Activated T-cell treated with anti-CD3 and anti-CD28 coated beads, Interleukin-2, amount 50 U/mL, for 4 hours (primary cell): ENCODE measurements at regions not wholly inside any gene's neighbourhood (a gene's known extent, or its start where the extent isn't known, plus 50 kb on each side); places are given as distances from the start of the nearest gene placed in this dataset.

ENCODE experiments used
- ATAC-seq, 2 donors: fragments of 200-7000 bp; cut with Tn5 transposase; one replicate each; pipeline ENCODE4 v1.10.0; 2021
- DNase-seq: peaks from one replicate; pipeline ENCODE4 v3.0.0-alpha.2; 2020
- H3K27me3 Mint-ChIP-seq: one replicate; pipeline ENCODE4 v1.8.0; 2021; ENCODE audit warnings: low read depth, mixed read lengths
- H3K36me3 Mint-ChIP-seq: one replicate; pipeline ENCODE4 v1.8.0; 2022; ENCODE audit warnings: mixed read lengths; ENCODE audit not compliant: insufficient read depth
- H3K4me1 Mint-ChIP-seq: one replicate; pipeline ENCODE4 v1.8.0; 2021; ENCODE audit warnings: low read depth, mixed read lengths
- H3K4me3 Mint-ChIP-seq: one replicate; pipeline ENCODE4 v1.8.0; 2021; ENCODE audit warnings: mild to moderate bottlenecking, moderate library complexity, mixed read lengths
- H3K9me3 Mint-ChIP-seq: one replicate; pipeline ENCODE4 v1.8.0; 2021; ENCODE audit warnings: mixed read lengths

DNA sequence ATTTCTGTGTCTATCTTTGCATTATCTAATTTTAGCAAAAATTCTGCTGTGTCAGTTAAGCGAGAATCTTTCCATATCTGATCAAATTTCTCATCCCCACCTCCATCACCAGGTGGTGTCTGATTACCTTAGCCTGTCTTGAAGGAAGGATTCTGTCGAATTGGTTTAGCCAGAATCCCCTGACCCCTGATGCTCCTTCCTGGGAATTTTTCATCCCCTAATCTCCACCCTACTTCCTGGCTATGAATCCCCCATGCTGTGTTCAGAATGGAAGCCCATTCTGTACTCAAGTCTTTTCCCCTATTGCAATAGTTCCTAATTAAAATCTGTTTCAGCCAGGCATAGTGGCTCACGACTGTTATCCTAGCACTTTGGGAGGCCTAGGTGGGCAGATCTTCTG, 216.1 kb downstream of the SKIDA1 start:
- DNase-seq, result no peak
- no peaks in the 10 kb centered on the region for H3K27me3 Mint-ChIP-seq
- no peak overlapping the region for H3K4me3 Mint-ChIP-seq
- H3K9me3 Mint-ChIP-seq, result no peaks in the 10 kb centered on the region
- H3K4me1 Mint-ChIP-seq, result no peaks in the 10 kb centered on the region
- H3K36me3 Mint-ChIP-seq, result no peaks in the 10 kb centered on the region
- ATAC-seq, result no peak

DNA sequence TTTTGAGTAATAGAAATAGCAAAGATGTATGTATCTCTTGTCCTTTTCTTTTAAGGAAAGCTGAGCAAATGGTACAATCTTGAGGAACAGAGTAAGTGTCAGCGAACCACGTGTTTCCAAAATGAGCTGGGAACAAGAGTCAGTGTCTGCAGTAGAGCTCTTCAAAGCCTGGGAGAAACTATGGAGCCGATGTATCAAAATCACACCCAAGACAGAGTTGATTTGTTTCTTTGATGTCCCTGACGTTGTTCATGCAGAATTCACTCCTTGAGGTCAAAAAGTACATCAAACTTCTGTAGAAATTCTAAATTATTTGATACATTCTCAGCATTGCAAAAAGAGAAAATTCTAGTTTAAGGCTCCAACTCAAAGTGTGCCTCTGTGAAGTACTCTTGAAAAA, 216.5 kb downstream of the SKIDA1 start:
- no peak for ATAC-seq
- Mint-ChIP-seq H3K27me3 (no peaks in the 10 kb centered on the region), H3K36me3 (no peaks in the 10 kb centered on the region), H3K9me3 (no peaks in the 10 kb centered on the region), H3K4me1 (no peaks in the 10 kb centered on the region), H3K4me3 (no peak overlapping the region)
- DNase-seq, result no peak

DNA sequence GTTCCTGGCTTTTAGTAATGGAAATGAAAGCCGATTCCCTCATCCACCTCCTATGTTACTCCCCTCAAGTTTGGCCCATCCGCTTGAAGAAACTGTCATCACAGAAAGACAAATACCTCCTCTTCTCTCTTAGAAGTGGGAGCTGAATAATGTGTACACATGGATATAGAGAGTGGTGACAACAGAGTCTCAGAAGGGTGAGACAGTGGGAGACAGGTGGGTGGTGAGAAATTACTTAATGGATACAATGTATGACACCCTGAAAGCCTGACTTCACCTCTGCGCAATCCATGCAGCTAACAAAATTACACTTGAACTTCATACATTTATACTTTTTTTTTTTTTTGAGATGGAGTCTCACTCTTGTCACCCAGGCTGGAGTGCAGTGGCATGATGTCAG, 217.5 kb downstream of the SKIDA1 start:
- H3K36me3 Mint-ChIP-seq, result no peaks in the 10 kb centered on the region
- ATAC-seq (no peak), DNase-seq (no peak)
- H3K27me3 Mint-ChIP-seq, result no peaks in the 10 kb centered on the region
- no peak overlapping the region for H3K4me3 Mint-ChIP-seq
- no peaks in the 10 kb centered on the region for H3K4me1 Mint-ChIP-seq
- H3K9me3 Mint-ChIP-seq, result no peaks in the 10 kb centered on the region

DNA sequence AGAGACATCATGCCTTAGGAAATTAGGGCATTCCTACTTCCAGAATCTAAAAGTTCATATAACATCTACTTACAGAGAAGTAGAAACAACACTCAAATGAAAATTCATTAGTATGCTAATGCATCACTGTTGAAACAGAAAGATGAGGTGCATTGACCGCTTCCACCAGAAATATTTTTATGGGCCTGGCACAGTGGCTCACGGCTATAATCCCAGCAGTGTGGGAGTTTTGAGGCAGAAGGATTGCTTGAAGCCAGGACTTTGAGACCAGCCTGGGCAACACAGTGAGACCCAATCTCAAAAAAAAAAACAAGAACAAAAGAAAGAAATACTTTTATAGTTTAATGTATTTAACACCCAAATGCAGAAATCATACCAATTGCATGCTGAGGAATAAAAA, 220.9 kb downstream of the SKIDA1 start:
- Mint-ChIP-seq H3K36me3 (no peaks in the 10 kb centered on the region), H3K9me3 (no peaks in the 10 kb centered on the region), H3K27me3 (peaks cover 2% of the 10 kb centered on the region), H3K4me1 (no peaks in the 10 kb centered on the region), H3K4me3 (no peak overlapping the region)
- DNase-seq (no peak), ATAC-seq (no peak)

DNA sequence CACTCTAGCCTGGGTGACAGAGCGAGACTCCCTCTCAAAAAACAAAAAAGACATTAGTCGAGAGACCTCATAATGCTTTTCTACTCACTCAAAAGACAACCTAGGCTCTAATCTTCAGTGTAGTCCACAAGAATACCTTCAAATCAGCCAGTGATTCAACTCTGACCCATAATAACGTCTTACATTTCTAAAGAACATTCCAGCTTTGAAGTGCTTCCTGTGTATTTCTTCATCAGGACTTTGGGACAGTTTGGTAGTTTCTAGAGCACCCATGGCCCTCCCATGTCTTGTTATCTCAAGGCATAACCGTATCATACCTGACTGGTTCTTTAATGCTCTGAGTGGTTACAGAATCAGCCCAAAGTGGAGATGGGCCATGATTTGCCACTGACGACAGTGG, 221.3 kb downstream of the SKIDA1 start:
- Mint-ChIP-seq H3K36me3 (no peaks in the 10 kb centered on the region), H3K4me3 (no peak overlapping the region)

DNA sequence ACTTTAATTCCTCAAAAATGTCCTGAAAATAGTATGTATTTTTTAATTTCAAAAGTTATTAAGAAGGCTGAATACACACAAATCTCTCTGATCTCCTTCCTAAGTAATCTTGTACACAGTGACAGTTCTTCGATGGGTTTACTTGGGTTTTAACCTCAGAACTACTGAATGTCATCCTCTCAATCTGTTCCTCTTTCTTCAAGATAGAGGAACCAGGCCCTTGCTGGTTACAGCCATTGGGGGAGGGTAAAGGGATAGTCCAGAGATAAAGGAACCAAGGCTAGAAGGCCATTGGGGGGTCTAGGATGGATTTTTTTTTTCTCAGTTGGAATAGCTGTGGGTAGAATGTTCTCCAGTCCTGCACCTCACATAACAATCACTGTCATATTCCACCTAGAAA, 224.9 kb downstream of the SKIDA1 start:
- ATAC-seq, result no peak
- no peaks in the 10 kb centered on the region for H3K36me3 Mint-ChIP-seq
- H3K4me1 Mint-ChIP-seq, result no peaks in the 10 kb centered on the region
- H3K27me3 Mint-ChIP-seq, result peaks cover 6% of the 10 kb centered on the region
- no peak overlapping the region for H3K4me3 Mint-ChIP-seq
- no peaks in the 10 kb centered on the region for H3K9me3 Mint-ChIP-seq
- no peak for DNase-seq

More for the DNA sequence above, 221.3 kb downstream of the SKIDA1 start:
- no peak for ATAC-seq
- Mint-ChIP-seq H3K9me3 (no peaks in the 10 kb centered on the region), H3K27me3 (peaks cover 2% of the 10 kb centered on the region), H3K4me1 (no peaks in the 10 kb centered on the region)
- no peak for DNase-seq

DNA sequence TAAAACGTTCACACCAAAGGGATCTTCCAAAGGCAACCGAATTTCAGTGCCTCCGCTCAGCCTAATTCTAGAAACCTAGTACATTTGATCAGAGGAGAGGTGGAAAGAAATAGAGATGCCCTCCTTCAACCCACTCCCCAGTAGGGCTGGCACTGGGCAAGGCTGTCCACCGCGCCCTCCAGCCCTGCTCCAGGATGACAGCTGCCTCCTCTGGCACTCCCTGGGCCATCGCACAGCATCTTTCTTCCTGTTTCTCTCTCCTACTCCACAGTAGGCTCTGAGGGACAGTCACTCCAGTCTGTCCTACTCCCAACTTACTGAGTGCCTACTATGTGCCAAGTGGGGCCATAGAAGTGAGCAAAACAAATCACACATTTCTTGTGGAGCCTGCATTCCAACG, 226.2 kb downstream of the SKIDA1 start:
- Mint-ChIP-seq H3K36me3 (no peaks in the 10 kb centered on the region), H3K9me3 (no peaks in the 10 kb centered on the region), H3K27me3 (peaks cover 13% of the 10 kb centered on the region), H3K4me1 (no peaks in the 10 kb centered on the region), H3K4me3 (no peak overlapping the region)
- DNase-seq (no peak), ATAC-seq (no peak)

DNA sequence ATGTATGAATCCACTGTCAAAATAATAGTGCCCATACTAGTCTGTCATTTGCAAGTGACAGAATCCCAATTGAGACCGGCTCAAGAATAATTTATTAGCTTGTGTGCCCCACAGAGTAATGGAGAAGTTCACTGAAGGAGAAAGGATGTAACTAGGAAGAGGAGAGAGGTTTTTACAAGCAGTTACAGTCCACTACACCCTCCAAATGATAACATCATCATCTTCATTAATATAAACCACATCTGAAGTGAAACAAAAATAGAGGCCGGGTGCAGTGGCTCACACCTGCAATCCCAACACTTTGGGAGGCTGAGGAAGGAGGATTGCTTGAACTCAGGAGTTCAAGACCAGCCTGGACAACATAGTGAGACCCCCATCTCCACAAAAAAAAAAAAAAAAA, 226.8 kb downstream of the SKIDA1 start:
- H3K27me3 Mint-ChIP-seq, result peaks cover 17% of the 10 kb centered on the region
- H3K9me3 Mint-ChIP-seq, result no peaks in the 10 kb centered on the region
- H3K36me3 Mint-ChIP-seq, result no peaks in the 10 kb centered on the region
- H3K4me1 Mint-ChIP-seq, result no peaks in the 10 kb centered on the region
- ATAC-seq (no peak), DNase-seq (no peak)
- no peak overlapping the region for H3K4me3 Mint-ChIP-seq

DNA sequence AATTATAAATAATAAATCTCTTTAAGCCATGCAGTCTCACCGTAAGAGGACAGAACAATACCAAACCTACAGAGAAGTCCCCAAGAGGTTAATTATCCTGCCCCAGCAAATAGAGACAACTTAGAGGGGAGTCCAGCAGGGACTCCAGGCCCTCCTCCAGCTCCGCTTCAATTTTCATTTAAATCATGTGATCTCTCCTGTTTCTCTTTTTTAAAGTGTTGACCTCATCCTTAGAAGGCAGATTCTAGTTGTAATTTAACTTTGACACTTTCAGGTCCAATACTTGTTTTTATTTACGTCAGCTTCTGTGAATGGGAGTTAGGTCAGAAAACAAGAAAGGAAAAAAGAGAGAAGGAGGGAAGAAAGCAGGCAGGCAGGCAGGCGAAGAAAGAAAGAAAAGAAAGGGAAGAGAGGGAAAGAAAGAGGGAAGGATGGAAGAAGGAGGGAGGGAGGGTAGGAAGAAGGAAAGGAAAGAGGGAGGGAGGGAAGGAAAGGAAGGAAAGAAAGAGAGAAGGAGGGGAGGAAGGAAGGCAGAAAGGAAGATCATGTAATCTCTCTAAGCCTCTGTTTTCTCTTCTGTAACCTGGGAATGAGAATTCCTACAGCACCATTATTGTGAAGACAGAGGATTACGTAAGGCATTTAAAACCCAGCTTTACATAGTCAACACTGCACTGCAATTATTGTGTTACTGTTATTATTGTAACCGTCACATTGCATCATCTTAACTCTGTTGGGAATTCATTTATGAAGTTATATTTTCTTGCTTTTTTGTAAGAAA, 227.7 kb downstream of the SKIDA1 start:
- H3K4me3 Mint-ChIP-seq, result no peak overlapping the region
- H3K9me3 Mint-ChIP-seq, result no peaks in the 10 kb centered on the region
- H3K27me3 Mint-ChIP-seq, result peaks cover 24% of the 10 kb centered on the region
- DNase-seq, result no peak
- H3K4me1 Mint-ChIP-seq, result peaks cover 2% of the 10 kb centered on the region
- no peaks in the 10 kb centered on the region for H3K36me3 Mint-ChIP-seq
- ATAC-seq, result no peak

DNA sequence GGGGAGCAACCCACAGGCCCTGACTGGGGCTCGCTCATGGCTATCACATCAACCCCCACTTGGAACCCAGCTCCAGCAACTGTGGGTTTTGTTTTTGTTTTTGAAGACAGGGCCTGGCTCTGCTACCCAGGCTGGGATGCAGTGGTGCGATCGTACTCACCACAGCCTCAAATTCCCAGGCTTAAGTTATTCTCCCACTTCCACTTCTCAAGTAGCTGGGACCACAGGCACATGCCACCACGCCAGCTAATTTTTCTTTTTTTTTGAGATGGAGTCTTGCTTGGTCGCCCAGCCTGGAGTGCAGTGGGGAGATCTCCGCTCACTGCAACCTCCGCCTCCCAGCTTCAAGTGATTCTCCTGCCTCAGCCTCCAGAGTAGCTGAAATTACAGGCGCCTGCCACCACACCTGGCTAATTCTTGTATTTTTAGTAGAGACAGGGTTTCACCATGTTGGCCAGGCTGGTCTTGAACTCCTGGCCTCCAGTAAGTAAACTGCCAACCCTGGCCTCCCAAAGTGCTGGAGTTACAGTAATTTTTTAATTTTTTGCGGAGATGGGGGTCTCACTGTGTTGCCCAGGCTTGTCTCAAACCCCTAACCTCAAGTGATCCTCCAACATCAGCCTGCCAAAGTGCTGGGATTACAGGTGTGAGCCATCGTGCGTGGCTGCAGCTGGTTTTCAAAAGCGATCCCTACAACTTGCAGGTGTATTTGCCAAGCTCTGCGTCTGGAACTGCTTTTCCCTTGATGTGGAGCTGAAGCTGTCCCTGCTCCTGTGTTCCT, 228.7 kb downstream of the SKIDA1 start:
- Mint-ChIP-seq H3K4me3 (no peak overlapping the region), H3K36me3 (no peaks in the 10 kb centered on the region), H3K4me1 (peaks cover 4% of the 10 kb centered on the region), H3K9me3 (no peaks in the 10 kb centered on the region), H3K27me3 (peaks cover 24% of the 10 kb centered on the region)
- ATAC-seq, result no peak
- no peak for DNase-seq

DNA sequence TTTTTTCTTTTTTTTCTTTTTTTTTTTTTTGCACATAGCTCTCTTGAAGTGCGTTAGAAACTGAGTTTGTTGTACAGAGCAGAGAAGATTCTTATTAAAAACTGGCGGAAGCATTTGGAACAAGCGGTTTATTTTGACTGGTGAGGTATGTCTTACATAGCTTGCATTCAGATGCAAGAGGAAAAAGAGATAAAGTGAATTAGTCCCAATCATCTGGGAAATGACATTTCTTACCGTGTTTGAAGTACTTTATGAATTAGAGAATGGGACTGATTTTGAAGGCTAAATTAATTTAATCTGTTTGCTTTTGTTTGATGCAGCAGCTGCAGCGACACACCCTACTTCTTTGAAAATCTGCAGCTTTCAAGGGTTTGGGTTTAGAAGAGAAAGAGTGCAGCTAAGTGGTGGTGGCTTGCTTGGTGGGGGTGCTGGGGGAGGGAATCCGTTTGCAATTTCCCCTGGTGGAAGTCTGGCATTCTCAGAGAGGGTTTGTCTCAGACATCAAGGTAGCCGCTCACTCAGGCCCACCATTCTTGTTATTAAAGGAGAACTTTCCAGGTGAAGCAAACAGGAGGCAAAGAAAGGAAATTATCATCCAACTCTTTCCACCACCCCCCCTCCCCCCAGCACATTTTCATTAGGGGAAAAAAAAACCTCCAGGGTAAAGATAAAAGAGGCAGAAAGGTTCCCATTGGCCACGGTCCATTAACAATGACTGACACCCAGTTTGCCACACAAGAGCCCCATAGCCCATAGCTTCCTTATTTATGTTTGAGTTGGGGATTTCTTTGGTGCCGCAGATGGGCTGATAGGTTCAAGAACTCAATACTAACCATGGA, 231.7 kb downstream of the SKIDA1 start:
- DNase-seq (no peak), ATAC-seq (no peak)
- H3K4me3 Mint-ChIP-seq, result no peak overlapping the region
- no peaks in the 10 kb centered on the region for H3K9me3 Mint-ChIP-seq
- no peaks in the 10 kb centered on the region for H3K36me3 Mint-ChIP-seq
- H3K4me1 Mint-ChIP-seq, result peaks cover 4% of the 10 kb centered on the region
- peaks cover 27% of the 10 kb centered on the region for H3K27me3 Mint-ChIP-seq

DNA sequence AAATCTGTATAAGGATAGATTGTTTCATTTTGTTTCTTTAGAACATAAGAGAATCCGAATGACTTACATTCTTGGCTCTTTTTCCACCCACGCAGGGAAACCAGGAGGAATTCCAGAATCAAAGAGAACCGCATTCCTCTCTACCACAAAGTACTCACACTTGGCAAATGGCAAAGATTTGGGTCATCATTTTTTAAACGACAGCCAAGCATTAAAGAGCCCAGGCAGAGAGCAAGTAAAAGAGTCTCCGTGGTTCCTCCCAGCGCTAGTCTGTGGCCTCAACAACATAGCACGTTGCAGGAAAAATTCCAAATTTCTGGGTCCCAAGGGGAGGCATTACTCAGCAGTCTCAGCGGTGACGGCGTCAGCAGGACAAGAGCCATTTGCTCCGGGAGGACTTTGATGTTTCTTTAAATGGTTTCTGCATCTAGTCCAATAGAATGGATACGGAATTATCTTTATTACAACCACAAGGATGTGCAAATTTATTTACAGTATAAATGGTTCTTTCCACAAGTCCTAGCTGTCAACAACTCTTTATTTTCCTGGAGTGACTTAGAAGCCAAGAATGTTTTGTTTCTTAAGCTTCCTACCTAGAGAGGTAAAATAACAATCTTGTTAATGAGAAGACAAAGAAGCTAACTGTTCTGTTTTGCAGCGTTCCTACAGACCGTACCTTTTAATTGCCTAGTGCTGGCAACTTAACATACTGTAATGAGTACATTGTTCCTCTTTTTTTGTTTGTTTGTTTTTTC, 232.5 kb downstream of the SKIDA1 start:
- H3K36me3 Mint-ChIP-seq, result no peaks in the 10 kb centered on the region
- DNase-seq (no peak), ATAC-seq (no peak)
- no peak overlapping the region for H3K4me3 Mint-ChIP-seq
- H3K27me3 Mint-ChIP-seq, result peaks cover 27% of the 10 kb centered on the region
- H3K4me1 Mint-ChIP-seq, result peaks cover 4% of the 10 kb centered on the region
- H3K9me3 Mint-ChIP-seq, result no peaks in the 10 kb centered on the region

DNA sequence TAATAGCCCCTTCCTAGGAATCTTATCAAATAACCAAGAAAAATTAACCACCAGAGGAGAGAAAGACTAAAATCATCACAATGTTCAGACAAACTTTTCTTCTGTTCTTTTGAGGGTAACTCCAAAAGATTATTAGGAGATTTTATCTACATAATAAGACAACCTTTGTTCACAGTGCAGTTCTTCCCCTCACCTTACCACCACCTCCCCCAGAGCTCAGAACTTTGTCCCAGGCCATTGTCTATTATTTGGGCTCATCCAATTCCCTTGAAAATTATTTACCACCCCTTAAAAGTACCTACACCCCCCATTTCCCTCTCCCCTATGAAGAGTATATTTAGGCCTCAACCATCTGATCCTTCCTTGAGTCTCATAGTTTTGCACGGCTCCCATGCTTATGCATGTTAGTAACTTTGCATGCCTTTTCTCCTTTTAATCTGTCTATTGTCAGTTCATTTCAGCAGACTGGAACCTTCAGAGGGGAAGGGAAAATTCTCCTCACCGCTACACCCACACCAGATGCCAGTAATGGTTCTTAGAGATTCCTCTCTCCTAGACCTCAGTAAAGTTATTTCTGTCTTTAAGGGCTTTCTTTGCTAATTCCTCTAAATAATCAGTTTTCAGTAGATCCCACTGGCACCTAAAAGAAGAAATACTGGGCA, 234.9 kb downstream of the SKIDA1 start:
- Mint-ChIP-seq H3K4me3 (no peak overlapping the region), H3K27me3 (peaks cover 23% of the 10 kb centered on the region), H3K36me3 (no peaks in the 10 kb centered on the region), H3K9me3 (no peaks in the 10 kb centered on the region), H3K4me1 (peaks cover 4% of the 10 kb centered on the region)
- no peak for DNase-seq
- ATAC-seq, result no peak
